AG04449 (cell line): ENCODE measurements at regions not wholly inside any gene's neighbourhood (a gene's known extent, or its start where the extent isn't known, plus 50 kb on each side); places are given as distances from the start of the nearest gene placed in this dataset.

Source experiments
- CTCF ChIA-PET: fragments of 350-600 bp; formaldehyde crosslinking; extraction: SDS; loops from one replicate; lab custom pipeline; 2021; ENCODE audit warnings: antibody characterized with exemption; lab: Yijun Ruan, JAX
- POLR2A ChIA-PET: fragments of 400-600, 350-600 bp; formaldehyde crosslinking; extraction: SDS; loops from one replicate; lab custom pipeline; 2020; ENCODE audit warnings: antibody characterized with exemption, inconsistent platforms; lab: Yijun Ruan, JAX
- DNase-seq: peaks from one replicate; pipeline ENCODE4 v3.0.0-alpha.2; 2010; ENCODE audit warnings: low read depth, low spot score
- H3K4me3 ChIP-seq: 2 replicates; pipeline ENCODE4 v1.5.1; 2011; ENCODE audit warnings: low read depth, mild to moderate bottlenecking, control low read depth, low read length
- CTCF ChIP-seq: IDR thresholded peaks from one replicate; pipeline ENCODE4 v1.5.1; 2011; ENCODE audit warnings: mild to moderate bottlenecking, moderate library complexity, low read length, control low read depth, inconsistent platforms; ENCODE audit not compliant: insufficient read depth; ENCODE audit errors: missing control alignments

GRCh38 chr13:104106705-104107393 is 1040.6 kb upstream of the SLC10A2 start:
- TF ChIP-seq CTCF, result no peak
- DNase-seq, result no peak
- ChIA-PET CTCF (no interaction called here), POLR2A (no interaction called here)
- H3K4me3 ChIP-seq, result no peak overlapping the region

- TF ChIP-seq CTCF, result no peak
- POLR2A ChIA-PET, result no interaction called here
- H3K4me3 ChIP-seq, result no peak overlapping the region
- CTCF ChIA-PET, result no interaction called here
- no peak for DNase-seq
Measured at GRCh38 chr13:104105418-104106355, 1039.5 kb upstream of the SLC10A2 start.

GRCh38 chr13:104099750-104100149 is 1033.5 kb upstream of the SLC10A2 start:
- TF ChIP-seq CTCF, result no peak
- DNase-seq, result no peak
- ChIA-PET POLR2A (no interaction called here), CTCF (no interaction called here)
- no peak overlapping the region for H3K4me3 ChIP-seq

GRCh38 chr13:104098421-104098820 is 1032.2 kb upstream of the SLC10A2 start:
- no peak for TF ChIP-seq CTCF
- no peak for DNase-seq
- CTCF ChIA-PET, result no interaction called here
- POLR2A ChIA-PET, result no interaction called here
- H3K4me3 ChIP-seq, result no peak overlapping the region

- no peak for DNase-seq
- ChIA-PET POLR2A (no interaction called here), CTCF (no interaction called here)
- no peak for TF ChIP-seq CTCF
- H3K4me3 ChIP-seq, result no peak overlapping the region
Measured at GRCh38 chr13:104086759-104087158, 1020.5 kb upstream of the SLC10A2 start.

- no peak overlapping the region for H3K4me3 ChIP-seq
- DNase-seq, result no peak
- no peak for TF ChIP-seq CTCF
- ChIA-PET CTCF (no interaction called here), POLR2A (no interaction called here)
Measured at GRCh38 chr13:104086210-104086609, 1020.0 kb upstream of the SLC10A2 start.
